ENCODE measurements at regions not wholly inside any gene's neighbourhood (a gene's known extent, or its start where the extent isn't known, plus 50 kb on each side); places are given as distances from the start of the nearest gene placed in this dataset.
"Not testable (repeated sequence)": the region's sequence is repeated elsewhere in the genome, so short reads cannot be mapped to it uniquely, and the experiment has no call there.

GRCh38 chr5:116806836-116807235, 232.2 kb upstream of the SEMA6A start:
- FAIRE-seq: no peak

GRCh38 chr5:116799401-116799800, 224.8 kb upstream of the SEMA6A start:
- FAIRE-seq (no peak), DNase-seq (ENCODE audit: insufficient read length, low spot score) (no peak)

More at GRCh38 chr5:116806836-116807235, 232.2 kb upstream of the SEMA6A start:
- no peak for DNase-seq (ENCODE audit: insufficient read length, low spot score)

- DNase-seq (ENCODE audit: insufficient read length, low spot score) (no peak), FAIRE-seq (no peak)
These were observed 220.6 kb upstream of the SEMA6A start for GRCh38 chr5:116795189-116795588.

- no peak for DNase-seq (ENCODE audit: insufficient read length, low spot score)
- no peak for FAIRE-seq
These were observed 214.9 kb upstream of the SEMA6A start for GRCh38 chr5:116789522-116789921.

- FAIRE-seq: peak; percentile 4
- DNase-seq (ENCODE audit: insufficient read length, low spot score): no peak
These were observed 214.3 kb upstream of the SEMA6A start for GRCh38 chr5:116788851-116789403.

- FAIRE-seq (no peak), DNase-seq (ENCODE audit: insufficient read length, low spot score) (no peak)
These were observed 212.9 kb upstream of the SEMA6A start for GRCh38 chr5:116787570-116787969.

- FAIRE-seq: no peak
- no peak for DNase-seq (ENCODE audit: insufficient read length, low spot score)
These were observed 210.5 kb upstream of the SEMA6A start for GRCh38 chr5:116785106-116785505.

- FAIRE-seq (no peak), DNase-seq (ENCODE audit: insufficient read length, low spot score) (no peak)
These were observed 205.2 kb upstream of the SEMA6A start for GRCh38 chr5:116779846-116780245.

GRCh38 chr5:116778651-116779280, 204.1 kb upstream of the SEMA6A start:
- DNase-seq (ENCODE audit: insufficient read length, low spot score): no peak
- FAIRE-seq: no peak

- DNase-seq (ENCODE audit: insufficient read length, low spot score): peak; percentile 10
- FAIRE-seq: peak; percentile 31
These were observed 203.4 kb upstream of the SEMA6A start for GRCh38 chr5:116778032-116778431.

- FAIRE-seq (no peak), DNase-seq (ENCODE audit: insufficient read length, low spot score) (no peak)
These were observed 199.3 kb upstream of the SEMA6A start for GRCh38 chr5:116773926-116774325.

- DNase-seq (ENCODE audit: insufficient read length, low spot score): no peak
- FAIRE-seq: no peak
These were observed 198.2 kb upstream of the SEMA6A start for GRCh38 chr5:116772806-116773205.

- FAIRE-seq: no peak
These were observed 197.5 kb upstream of the SEMA6A start for GRCh38 chr5:116772152-116772501.

GRCh38 chr5:116771466-116772151, 197.0 kb upstream of the SEMA6A start:
- DNase-seq (ENCODE audit: insufficient read length, low spot score) (no peak), FAIRE-seq (no peak)

More at GRCh38 chr5:116772152-116772501, 197.5 kb upstream of the SEMA6A start:
- no peak for DNase-seq (ENCODE audit: insufficient read length, low spot score)

- not testable (repeated sequence) for DNase-seq (ENCODE audit: insufficient read length, low spot score)
These were observed 195.3 kb upstream of the SEMA6A start for GRCh38 chr5:116769953-116770352.

GRCh38 chr5:116769470-116769869, 194.8 kb upstream of the SEMA6A start:
- FAIRE-seq (no peak), DNase-seq (ENCODE audit: insufficient read length, low spot score) (no peak)

More at GRCh38 chr5:116769953-116770352, 195.3 kb upstream of the SEMA6A start:
- not testable (repeated sequence) for FAIRE-seq

- DNase-seq (ENCODE audit: insufficient read length, low spot score): peak; percentile 66
These were observed 191.9 kb upstream of the SEMA6A start for GRCh38 chr5:116766470-116766947.

GRCh38 chr5:116765441-116765840, 190.8 kb upstream of the SEMA6A start:
- FAIRE-seq (no peak), DNase-seq (ENCODE audit: insufficient read length, low spot score) (no peak)

More at GRCh38 chr5:116766470-116766947, 191.9 kb upstream of the SEMA6A start:
- FAIRE-seq: no peak

GRCh38 chr5:116764941-116765340, 190.3 kb upstream of the SEMA6A start:
- no peak for DNase-seq (ENCODE audit: insufficient read length, low spot score)
- no peak for FAIRE-seq

GRCh38 chr5:116763987-116764866, 189.6 kb upstream of the SEMA6A start:
- DNase-seq (ENCODE audit: insufficient read length, low spot score): no peak

More at GRCh38 chr5:116763987-116764866, 189.6 kb upstream of the SEMA6A start:
- no peak for FAIRE-seq

Data from HTR-8/SVneo (cell line).